ENCODE measurements at regions not wholly inside any gene's neighbourhood (a gene's known extent, or its start where the extent isn't known, plus 50 kb on each side); places are given as distances from the start of the nearest gene placed in this dataset.

- 91 to 92% methylated on average over 2 of the region's 2 CpGs for WGBS, 2 donors
- intact Hi-C loops (cut with DNase I) = no loop called here
- Histone ChIP-seq H3K4me3 (no peak overlapping the region), H3K36me3 (no peaks in the 10 kb centered on the region), H3K27ac (no peak overlapping the region), H3K27me3 (no peaks in the 10 kb centered on the region), H3K9me3 (no peaks in the 10 kb centered on the region), H3K4me1 (peaks cover 0 to 19% (median 13%) of the 10 kb centered on the region in 4 donors)
- no peak for DNase-seq
- TF ChIP-seq EP300 (IDR thresholded peaks at IDR 0.05) = no peak
- TF ChIP-seq POLR2A (IDR thresholded peaks at IDR 0.05) = no peak
- no peak for TF ChIP-seq POLR2AphosphoS5 (IDR thresholded peaks at IDR 0.05)
- TF ChIP-seq CTCF (IDR thresholded peaks at IDR 0.05) = no peak
These were observed 177.4 kb upstream of the NRIP1 start for GRCh38 chr21:15241997-15242736.

DNA sequence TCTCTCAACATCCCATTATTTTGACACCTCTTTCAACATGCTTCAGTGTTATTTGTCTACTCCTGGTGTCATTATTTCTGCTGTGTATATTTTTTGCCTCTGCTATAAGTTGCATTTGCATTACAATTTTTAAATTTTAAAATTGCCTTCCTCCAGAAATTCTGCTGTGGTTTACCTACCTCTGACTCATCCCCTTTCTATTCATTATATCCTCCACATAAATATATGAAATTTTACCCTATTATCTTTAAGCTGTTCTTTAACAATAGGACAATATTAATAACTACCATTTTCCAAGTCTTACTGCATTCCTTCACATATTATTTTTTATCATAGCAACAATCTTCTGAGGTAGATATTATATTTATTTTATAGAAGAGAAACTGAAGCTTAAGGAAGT is 178.1 kb upstream of the NRIP1 start:
- no peak for DNase-seq
- intact Hi-C loops (cut with DNase I) = no loop called here
- Histone ChIP-seq H3K4me1 (peaks cover 0 to 24% (median 17%) of the 10 kb centered on the region in 4 donors), H3K27ac (no peak overlapping the region), H3K9me3 (no peaks in the 10 kb centered on the region), H3K4me3 (no peak overlapping the region), H3K36me3 (no peaks in the 10 kb centered on the region), H3K27me3 (no peaks in the 10 kb centered on the region)
- no peak for TF ChIP-seq EP300 (IDR thresholded peaks at IDR 0.05)
- TF ChIP-seq CTCF (IDR thresholded peaks at IDR 0.05) = no peak
- TF ChIP-seq POLR2A (IDR thresholded peaks at IDR 0.05) = no peak
- no peak for TF ChIP-seq POLR2AphosphoS5 (IDR thresholded peaks at IDR 0.05)

DNA sequence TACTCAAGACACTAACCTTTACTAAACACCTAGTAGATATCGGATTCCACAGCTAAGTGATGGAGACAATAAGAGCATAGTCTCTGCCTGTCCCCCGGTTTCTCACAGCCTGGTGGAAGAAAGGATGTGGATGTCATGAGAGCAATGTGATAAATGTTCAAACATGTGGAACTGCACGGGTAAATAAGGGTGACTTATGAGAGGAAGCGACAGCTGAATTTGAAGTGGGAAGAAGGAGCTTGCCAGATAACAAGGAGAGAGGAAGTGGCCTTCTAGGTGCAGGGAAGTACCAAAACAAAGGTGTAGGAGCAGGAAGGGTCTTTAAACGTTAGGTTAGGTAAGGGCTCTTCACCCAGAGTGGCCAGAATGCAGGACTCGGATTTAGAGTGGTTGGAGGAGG is 178.6 kb upstream of the NRIP1 start:
- peaks cover 0 to 24% (median 19%) of the 10 kb centered on the region in 4 donors for H3K4me1 ChIP-seq
- H3K4me3 ChIP-seq = no peak overlapping the region
- intact Hi-C loops (cut with DNase I) = no loop called here
- no peaks in the 10 kb centered on the region for H3K36me3 ChIP-seq
- H3K27ac ChIP-seq = no peak overlapping the region
- DNase-seq = no peak
- H3K9me3 ChIP-seq = no peaks in the 10 kb centered on the region
- H3K27me3 ChIP-seq = no peaks in the 10 kb centered on the region
- no peak for TF ChIP-seq CTCF (IDR thresholded peaks at IDR 0.05)
- no peak for TF ChIP-seq POLR2A (IDR thresholded peaks at IDR 0.05)
- TF ChIP-seq POLR2AphosphoS5 (IDR thresholded peaks at IDR 0.05) = no peak
- TF ChIP-seq EP300 (IDR thresholded peaks at IDR 0.05) = no peak
- 61 to 77% methylated on average over 6 of the region's 6 CpGs for WGBS, 2 donors

DNA sequence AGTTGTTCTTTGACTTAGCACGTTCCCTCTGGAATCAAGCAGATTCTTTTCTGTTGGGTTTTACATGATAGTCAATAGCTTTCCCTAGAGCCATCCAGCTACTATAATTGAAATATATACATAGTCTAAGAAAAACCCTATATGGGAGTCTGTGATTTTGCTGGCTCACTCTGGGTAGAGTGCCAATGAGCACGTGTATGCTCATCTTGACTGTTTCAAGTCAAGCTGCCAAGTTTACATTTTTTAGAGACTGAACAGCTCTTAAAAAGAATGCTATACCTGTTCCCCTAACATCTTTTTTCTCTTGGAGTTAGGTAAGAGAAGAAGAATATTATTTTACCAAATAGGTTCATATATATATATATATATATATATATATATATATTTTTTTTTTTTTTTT is 182.8 kb upstream of the NRIP1 start:
- H3K4me3 ChIP-seq = no peak overlapping the region
- peaks cover 0 to 25% (median 11%) of the 10 kb centered on the region in 4 donors for H3K4me1 ChIP-seq
- no peaks in the 10 kb centered on the region for H3K27me3 ChIP-seq
- intact Hi-C loops (cut with DNase I) = no loop called here
- no peaks in the 10 kb centered on the region for H3K9me3 ChIP-seq
- H3K27ac ChIP-seq = peak overlapping the region in 3 of 4 donors; percentile 14 to 72 (median 61)
- H3K36me3 ChIP-seq = no peaks in the 10 kb centered on the region
- 82 to 83% methylated on average over 2 of the region's 2 CpGs for WGBS, 2 donors
- DNase-seq = no peak
- TF ChIP-seq EP300 (IDR thresholded peaks at IDR 0.05) (peak in 2 of 4 donors; percentile 11 to 52), POLR2A (IDR thresholded peaks at IDR 0.05) (no peak), CTCF (IDR thresholded peaks at IDR 0.05) (no peak), POLR2AphosphoS5 (IDR thresholded peaks at IDR 0.05) (peak in 3 of 4 donors; percentile 58 to 69 (median 58))
